NCI-H2227 treated with DMSO at 0.1 percent for 48 hours (cell line): ENCODE measurements at regions not wholly inside any gene's neighbourhood (a gene's known extent, or its start where the extent isn't known, plus 50 kb on each side); places are given as distances from the start of the nearest gene placed in this dataset.
A peak's percentile ranks its signal among the peaks of the same experiment; 100 is the strongest.

Experiments
- DNase-seq: peaks from one replicate; lab custom pipeline; 2025; lab: John Stamatoyannopoulos, UW

DNA sequence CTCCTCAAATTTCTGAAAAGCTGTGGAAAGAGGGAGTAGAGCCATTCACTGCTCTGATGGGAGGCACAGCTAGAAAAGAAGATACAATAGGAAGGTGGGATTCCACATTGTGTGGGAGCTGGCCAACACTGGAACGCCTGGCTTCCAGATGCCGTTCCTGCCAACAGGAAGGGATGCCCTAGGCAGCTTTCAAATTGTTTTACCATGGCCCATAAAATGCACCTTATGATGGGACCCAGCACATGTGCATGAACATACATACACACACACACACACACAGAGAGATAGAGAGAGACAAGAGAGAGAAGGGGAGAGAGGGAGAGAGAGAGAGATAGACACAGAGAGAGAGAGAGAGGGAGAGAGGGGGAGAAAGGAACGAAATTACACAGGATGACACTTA, 86.1 kb upstream of the BZW1 start:
- DNase-seq, result no peak

DNA sequence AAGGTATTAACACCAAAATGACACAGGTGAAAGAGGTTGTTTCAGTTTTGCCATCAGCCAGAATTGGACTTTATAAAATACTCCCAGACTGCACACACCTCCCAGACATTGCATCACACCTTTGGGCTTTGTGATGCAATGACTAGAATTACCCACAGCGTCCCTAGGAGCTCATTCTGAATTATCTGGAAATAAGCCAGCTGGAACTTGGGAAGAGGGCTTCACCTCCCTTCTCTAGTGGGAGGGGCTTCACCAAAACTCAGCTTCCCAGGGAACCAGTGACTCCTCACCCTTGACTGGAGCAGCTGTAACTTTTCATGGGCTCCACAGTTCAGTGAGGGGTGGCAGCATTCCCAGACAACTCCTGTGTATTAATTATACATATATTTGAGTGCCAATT, 83.1 kb upstream of the BZW1 start:
- DNase-seq, result no peak

DNA sequence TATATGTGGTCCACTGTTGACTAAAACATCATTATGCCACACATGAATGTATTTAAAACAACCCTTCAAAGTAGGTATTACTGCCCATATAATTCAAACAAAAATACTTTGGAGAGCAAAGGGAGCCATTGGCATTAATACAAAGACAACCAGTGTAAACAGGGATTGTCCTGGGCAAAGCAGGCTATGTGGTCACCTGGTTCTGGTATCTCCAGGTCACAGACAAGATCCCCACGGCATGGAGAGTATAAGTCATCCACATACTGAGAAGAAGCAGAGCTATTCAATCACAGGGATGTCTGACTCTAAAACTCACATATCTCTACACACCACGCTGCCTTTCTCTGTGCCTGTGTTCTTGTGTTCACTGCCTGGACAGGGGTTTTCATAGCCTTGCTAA, 81.4 kb upstream of the BZW1 start:
- no peak for DNase-seq

DNA sequence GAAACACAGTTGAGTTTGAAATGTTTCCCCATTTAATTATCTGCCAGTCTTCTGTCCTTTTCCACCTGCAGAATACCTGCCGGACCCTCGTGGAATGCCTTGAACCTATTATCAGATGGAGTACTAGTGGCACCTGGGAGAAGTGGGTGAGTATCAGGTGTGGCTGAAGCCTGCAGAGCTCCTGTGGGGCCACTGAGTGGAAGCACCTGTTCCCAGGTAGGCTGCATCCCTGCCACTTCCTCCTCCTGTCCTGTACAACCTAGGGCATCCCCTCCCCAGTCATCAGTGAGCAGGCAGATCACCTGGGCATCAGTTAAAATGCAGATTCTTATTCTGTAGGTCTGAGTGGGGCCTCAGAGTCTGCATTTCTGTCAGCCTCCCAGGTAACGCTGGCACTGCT, 80.8 kb upstream of the BZW1 start:
- no peak for DNase-seq

DNA sequence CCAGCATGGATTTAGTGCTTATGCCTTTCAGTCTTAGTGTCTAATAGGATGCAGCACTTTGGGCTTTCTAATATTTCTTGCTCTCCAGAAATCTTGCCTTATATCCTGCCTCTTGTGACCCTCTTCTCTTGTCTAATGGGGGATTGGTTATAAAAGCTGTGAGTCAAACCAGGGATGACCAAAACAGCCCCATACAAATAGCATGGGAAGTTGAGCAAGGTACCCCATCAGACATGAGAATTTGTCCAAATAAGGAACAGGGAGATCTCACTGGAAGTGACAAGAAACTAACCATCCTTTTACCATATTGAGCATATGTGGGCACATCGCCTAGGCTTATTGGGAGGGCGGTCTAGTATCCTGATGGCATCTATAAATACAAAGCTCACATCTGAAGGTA, 78.8 kb upstream of the BZW1 start:
- DNase-seq, result no peak

DNA sequence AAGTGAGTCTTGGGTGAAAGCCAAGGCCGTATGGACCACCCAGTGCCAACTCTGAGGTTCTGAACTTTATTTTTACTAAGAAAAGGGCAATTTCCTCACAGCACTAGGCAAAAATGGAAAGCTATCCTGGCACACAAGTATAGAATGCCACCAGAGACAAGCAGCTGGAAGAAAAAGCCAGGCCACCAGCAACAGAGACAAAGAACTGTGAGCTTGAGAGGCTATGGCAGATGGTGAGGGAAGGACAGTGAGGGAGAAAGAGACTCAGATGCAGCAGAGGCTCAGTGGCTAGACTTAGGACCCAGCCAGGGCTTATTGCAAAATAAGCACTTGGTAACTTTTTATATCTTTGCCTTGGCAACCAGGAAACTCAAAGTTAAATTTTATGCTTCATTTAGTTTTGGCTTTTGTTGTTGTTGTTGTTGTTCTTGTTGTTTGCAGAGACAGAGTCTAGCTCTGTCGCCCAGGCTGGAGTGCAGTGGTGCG, 78.0 kb upstream of the BZW1 start:
- no peak for DNase-seq

DNA sequence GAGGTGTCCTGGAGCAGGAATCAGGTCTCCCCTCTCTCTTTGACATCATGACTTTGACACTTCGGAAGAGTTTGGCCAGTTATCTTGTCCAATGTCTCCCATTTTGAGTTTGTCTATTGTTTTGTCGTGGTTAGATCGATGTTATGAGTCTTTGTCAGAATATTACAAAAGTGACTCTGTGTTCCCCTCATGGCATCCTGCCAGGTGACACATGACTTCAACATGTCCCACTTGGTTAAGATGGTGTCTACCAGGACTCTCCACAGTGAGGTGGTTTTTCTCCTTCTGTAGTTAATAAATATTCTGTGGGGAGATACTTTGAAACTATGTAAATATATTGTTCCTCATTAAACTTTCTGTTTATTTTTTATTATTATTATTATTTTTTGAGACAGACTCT, 76.6 kb upstream of the BZW1 start:
- no peak for DNase-seq

DNA sequence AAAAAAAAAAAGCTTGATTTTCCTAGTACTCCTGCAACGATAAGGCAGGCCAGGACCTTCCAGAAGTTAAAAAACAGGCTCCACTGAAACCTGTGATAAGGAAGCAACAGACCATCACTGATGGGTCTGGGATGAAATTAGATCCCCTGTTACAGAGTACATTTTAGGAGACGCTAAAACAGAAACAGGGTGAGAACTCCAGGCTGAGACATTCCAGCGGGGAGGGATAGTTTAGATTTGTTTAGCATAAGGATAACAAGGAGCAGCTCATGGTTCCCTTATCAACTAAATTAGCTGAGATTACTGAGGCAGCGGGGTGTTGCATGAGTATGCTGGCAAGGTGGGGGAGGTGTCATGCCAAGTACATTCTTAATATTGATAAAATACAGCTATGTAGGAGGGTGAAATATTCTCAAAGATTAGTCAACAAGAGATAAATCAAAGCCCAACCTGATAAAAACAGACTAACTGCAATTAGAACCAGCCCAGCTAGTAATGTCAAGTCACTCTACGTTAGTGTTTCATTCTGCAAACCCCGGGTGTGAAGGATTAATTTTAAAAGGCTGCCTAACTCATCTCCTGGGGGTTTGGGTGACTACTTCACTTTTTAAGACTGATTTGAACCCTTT, 75.0 kb upstream of the BZW1 start:
- no peak for DNase-seq

DNA sequence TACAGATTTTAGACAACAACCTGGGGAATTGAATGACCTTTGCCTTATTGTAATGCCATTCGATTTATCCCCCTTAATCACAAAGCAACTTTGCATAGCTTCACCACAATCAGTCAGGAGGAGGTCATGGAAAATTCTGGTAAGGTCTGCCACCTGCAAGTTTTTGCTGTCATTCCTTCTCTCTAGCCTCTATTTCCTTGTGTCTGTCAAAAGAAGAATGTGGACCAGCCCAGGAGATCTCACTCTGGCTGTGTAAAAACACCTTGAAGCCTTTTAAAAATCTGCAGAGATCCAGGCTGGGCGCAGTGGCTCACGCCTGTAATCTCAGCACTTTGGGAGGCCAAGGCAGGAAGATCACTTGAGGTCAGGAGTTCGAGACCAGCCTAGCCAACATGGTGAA, 74.1 kb upstream of the BZW1 start:
- no peak for DNase-seq

DNA sequence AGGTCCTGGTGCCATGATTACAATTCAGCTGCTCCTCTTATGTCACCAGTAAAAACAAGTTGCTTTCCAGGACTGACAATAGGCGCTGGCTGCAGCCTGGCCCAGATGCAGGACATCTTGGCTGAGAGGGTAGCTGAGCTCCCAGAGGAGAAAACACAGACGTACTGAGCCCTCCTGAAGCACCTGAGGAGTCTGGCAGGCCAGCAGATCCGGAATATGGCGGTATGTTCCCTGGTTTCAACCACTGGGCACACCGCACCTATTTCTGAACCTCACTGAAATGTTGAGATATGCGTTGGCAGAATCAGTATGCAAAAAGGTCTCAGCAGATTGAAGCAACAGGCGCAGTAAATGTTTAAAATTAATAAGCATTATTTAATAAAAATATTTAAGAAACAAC, 73.1 kb upstream of the BZW1 start:
- no peak for DNase-seq

DNA sequence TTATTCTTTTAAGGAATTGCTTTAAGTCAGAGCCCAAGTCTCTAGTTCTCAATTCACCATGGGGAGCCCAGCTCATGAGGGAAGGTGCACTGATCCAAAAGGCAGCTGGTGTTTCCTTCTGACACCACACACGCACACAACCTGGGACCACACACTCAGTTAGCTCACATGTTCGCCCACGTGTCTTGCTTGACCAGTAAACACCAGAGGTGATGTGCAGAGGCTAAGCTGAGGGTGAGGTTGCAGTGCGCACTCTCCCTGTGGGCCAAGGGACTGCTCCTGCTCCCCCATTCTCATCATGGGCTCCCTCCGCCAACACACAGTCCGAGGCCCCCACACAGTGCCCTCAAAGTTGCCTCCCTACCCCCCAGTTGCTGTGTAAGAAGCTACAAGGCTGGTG, 70.8 kb upstream of the BZW1 start:
- no peak for DNase-seq

DNA sequence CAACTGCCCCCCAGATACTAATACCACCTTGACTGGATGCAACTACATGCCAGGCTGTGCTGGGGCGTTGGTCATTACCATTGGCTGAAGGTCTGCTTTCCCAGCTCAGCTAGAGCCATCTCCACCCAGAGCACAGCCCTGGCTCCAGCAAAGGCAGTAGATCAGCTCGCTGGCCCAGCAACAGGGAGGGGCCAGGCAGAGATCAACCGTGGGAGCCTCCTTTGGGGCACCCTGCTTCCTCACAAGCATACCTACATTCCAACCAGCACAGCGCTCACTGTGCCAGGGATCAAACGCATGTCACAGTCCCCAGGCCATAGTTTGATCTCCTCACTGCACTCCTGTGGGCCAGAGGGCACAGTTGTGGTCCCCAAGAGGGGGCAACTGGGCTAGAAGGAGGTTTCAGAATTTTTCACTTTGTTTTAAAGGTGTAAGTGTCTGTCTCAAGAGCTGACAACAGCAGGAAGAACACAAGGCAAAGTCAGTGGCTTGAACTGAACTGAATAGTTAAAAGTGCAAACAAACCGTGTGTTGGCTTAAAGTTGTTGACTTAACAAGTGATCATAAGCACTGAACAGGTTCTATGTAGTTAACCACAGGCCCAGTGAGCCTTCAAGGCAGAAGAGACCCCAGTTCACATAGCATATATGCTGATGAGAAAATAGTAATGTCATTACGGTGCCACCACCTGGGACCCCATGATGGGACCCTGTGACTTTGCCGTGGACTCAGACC, 70.1 kb upstream of the BZW1 start:
- no peak for DNase-seq

DNA sequence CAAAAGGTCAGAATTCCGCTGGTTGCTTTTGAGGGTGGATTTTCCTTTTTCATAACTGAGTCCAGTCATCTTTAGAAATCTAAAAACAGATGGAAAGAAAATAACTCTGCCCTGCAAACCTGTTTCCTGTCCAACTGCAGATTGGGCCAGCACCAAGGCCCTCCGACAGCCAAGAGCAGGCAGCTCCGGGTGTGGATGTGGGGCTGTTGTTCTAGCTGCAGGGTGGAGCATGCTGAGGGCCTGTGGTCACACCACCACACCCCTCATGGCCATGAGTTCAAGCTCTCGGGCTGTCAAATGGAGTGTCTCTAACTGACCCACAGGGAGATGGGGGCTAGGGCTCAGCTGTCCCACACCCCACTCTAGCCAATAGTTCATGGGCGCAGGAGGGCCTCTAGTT, 69.3 kb upstream of the BZW1 start:
- DNase-seq, result no peak

DNA sequence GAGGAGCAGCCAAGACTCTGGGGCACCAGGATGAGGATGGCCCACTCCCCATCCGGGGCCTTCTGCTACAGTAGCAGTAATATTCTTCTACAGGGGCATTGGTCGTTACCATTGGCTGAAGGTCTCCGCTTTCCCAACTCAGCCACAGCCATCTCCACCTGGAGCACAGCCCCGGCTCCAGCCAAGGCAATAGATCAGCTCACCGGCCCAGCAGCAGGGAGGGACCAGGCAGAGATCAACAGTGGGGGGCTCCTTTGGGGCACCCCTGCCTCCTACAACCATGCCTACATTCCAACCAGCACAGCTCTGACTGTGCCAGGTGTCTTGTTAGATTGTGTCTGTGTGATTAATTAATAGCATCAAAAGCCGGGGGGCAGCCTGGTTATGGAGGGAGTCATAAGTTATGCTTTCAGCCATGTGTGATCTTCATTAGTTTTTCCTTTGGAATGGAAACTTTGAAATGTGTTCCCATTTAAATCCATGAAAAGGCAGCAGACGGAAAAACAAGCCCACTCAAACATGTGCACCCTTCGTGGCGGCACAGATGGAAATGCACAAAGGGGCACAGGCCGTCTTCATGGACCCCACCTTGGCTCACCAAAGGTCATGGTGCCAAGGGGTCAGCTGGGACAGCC, 68.6 kb upstream of the BZW1 start:
- no peak for DNase-seq

DNA sequence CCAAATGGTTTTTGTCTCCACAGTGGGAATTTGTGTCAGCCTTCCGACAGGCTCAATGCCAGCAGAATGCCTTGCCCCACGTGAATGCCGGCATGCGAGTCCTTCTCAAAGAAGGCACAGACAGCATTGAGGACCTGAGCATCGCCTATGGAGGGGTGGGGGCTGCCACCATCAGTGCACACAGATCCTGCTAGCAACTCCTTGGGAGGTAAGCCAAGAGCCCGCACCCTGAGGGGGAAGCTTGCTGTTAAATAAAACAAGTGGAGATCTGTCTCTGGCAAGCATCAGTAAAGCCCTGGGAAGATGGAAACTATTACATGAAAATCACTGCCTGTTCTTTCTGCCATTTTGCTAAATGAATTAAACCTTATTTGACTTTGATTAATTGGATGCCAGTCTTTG, 67.5 kb upstream of the BZW1 start:
- no peak for DNase-seq

DNA sequence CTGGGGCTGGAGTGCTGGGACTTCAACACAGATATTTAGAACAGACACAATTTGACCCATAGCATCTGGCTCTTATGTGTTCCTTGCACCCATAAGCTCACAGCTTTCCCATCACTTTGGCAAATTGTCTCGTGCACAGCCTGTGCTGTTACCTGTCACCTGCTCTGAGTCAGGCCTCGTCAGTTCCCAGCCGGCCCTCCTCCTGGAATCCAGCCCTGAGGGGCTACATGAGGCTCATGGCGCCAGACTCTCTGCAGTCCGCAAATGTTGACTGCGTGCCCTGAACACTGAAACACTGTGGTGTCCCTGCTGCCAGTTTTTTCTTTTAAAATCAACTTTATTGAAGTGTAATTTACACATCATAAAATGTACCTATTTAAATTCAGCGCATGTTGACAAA, 65.4 kb upstream of the BZW1 start:
- no peak for DNase-seq

DNA sequence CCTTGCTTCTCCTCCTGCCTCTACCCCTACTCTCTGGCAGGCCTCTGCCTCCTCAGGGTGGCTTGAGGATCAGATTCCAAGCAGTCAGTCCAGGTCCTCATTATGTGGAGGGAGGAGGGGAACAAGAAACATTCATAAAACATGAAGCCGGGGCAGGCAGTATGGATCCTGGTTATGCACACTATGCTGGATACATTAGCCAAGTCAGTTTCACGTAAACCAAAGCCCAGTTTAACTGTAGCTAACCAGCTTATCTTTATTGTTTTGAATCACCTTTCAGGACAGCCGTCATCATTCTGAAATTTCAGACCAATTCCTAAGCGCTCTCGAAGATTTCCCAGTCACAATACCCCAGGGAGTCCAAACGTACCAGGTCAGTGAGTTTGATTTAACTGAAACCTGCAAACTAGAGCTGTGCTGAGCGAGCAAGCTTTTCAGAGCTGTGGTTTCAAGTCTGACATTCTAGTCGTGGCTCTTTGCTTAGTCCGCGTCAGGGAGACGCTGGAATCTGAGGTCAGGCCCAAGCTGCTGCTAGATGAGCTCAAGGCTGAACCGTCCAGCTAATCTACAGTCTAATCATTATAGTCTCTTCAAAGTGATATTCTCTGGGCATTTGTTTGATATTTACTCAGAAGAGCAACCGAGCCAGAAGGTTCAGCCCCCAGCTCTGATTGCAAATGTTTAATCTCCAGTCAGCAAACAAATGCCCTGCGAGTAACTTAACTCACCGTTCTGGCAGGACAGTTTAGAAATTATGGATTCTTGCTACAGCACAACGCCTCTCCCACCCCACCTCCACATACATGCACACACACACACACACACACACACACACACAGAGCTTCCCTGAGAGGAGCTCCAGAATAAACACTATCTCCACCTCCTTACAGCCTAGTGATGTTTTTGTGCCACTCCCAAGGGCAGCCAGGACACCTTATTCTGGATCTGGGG, 63.8 kb upstream of the BZW1 start:
- peak; percentile 52 for DNase-seq

DNA sequence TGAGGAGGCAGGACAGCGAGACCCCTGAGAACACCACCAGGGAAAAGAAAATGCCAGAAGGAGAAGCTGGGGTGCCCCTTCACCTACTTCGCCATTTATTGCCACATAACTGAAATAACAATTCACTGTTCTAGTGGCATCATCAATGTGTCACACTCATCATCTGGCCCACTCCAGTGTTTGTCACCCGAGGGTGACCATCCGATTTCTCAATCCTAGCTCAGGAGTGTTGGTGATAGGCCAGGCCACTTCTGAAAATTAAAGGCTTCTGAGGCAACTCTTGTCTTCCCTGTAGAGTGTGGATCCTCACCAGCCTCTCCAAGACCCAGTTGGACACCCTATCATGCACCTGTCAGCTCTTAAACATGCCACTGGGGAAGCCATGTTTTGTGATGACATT, 62.9 kb upstream of the BZW1 start:
- no peak for DNase-seq

DNA sequence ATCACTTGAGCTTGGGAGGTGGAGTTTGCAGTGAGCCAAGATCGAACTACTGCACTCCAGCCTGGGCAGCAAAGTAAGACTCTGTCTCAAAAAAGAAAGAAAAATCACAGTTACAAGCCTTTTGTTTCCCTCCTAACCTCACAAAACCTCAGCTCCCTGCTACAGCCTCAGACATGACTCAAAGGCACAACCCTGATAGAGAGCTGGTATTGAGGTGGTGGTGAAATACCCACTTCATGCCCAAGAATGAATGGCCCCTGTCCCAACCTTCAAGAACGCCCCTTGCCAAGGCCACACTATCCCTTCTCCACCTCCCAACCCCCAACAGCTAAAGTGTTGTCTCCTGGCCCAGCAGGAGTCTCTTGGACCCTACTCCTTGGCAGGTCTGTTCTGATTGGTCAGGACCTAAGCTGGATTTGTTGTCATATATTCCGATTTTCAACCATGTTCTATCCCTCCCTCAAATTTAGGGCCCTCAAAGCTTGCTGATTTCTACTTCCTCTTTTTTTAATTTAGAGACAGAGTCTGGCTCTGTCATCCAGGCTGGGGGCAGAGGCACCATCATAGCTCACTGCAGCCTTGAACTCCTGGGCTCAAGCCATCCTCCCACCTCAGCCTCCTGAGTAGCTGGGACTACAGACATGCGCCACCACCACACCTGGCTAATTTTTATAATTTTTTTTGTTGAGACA, 61.9 kb upstream of the BZW1 start:
- DNase-seq, result no peak

DNA sequence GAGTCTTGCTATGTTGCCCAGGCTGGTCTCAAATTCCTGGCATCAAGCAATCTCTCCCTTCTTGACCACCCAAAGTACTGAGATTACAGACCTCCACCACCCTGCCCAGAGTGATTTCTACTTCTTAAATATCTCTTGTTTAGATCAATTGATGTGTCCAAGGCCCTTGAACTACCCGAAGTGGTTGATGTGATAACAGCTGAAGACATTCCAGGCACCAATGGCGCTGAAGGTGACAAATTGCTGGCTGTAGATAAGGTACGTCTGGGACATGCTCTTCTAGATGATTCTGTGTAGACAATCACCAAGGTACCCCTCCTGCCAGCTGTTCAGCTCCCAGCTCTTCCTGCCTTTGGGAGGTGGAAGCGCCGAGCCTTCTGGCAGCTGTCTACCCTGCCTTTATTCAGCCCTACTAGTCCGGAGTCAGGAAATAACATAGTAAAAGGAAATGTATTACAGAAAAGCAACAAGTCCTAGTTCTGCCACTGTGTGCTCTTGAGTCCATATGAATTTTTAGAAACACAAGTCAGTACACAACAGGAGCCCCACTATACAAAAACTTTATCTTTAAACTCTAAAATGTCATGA, 61.3 kb upstream of the BZW1 start:
- no peak for DNase-seq

DNA sequence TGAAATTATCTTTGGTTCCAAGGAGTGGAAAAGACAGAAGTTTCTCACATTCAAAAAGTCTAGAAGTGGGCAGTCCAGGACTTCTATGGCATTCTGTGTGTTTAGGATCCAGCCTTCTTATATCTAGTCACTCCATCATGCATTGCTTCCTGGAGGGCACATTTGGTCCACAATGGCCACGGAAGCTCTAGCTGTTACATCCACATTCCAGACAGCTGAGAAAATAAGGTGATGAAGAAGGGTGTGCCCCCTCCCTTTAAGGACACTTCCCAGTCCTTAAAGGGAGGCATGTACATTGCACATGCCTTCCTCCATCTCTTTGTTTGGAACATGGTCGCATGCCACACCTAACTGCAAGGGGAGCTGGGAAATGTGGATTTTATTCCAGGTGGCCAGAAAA, 59.9 kb upstream of the BZW1 start:
- no peak for DNase-seq
